ENCODE measurements at regions not wholly inside any gene's neighbourhood (a gene's known extent, or its start where the extent isn't known, plus 50 kb on each side); places are given as distances from the start of the nearest gene placed in this dataset.
A peak's percentile ranks its signal among the peaks of the same experiment; 100 is the strongest.
"Not testable (repeated sequence)": the region's sequence is repeated elsewhere in the genome, so short reads cannot be mapped to it uniquely, and the experiment has no call there.

- not testable (repeated sequence) for H3K27ac Mint-ChIP-seq; H3K4me3 Mint-ChIP-seq; H3K4me1 Mint-ChIP-seq; H3K27me3 Mint-ChIP-seq; H3K36me3 Mint-ChIP-seq; ATAC-seq (ENCODE audit: low read depth); DNase-seq (ENCODE audit: low spot score in 2 of 2)
- H3K9me3 Mint-ChIP-seq: peaks cover 13% of the 10 kb centered on the region
These were observed 381.6 kb upstream of the DEFB115 start for GRCh38 chr20:30875868-30876267.

- not testable (repeated sequence) for H3K27ac Mint-ChIP-seq; H3K27me3 Mint-ChIP-seq; H3K4me1 Mint-ChIP-seq; DNase-seq (ENCODE audit: low spot score in 2 of 2); H3K36me3 Mint-ChIP-seq; H3K9me3 Mint-ChIP-seq; ATAC-seq (ENCODE audit: low read depth)
- H3K4me3 Mint-ChIP-seq: peak overlapping the region; percentile 27
These were observed 366.1 kb upstream of the DEFB115 start for GRCh38 chr20:30891400-30891799.

- ATAC-seq (ENCODE audit: low read depth): no peak
- Mint-ChIP-seq H3K9me3 (peaks cover 3% of the 10 kb centered on the region), H3K27me3 (peaks cover 9% of the 10 kb centered on the region), H3K27ac (no peak overlapping the region), H3K4me3 (no peak overlapping the region), H3K4me1 (peaks cover 2% of the 10 kb centered on the region), H3K36me3 (no peaks in the 10 kb centered on the region)
- no peak for DNase-seq (ENCODE audit: low spot score in 2 of 2)
These were observed 364.7 kb upstream of the DEFB115 start for GRCh38 chr20:30892541-30893345.

GRCh38 chr20:30893346-30894314 is 363.8 kb upstream of the DEFB115 start:
- H3K27me3 Mint-ChIP-seq: peaks cover 11% of the 10 kb centered on the region
- not testable (repeated sequence) for H3K27ac Mint-ChIP-seq; ATAC-seq (ENCODE audit: low read depth); H3K4me1 Mint-ChIP-seq; H3K4me3 Mint-ChIP-seq; H3K36me3 Mint-ChIP-seq; H3K9me3 Mint-ChIP-seq; DNase-seq (ENCODE audit: low spot score in 2 of 2)

GRCh38 chr20:30894707-30895353 is 362.6 kb upstream of the DEFB115 start:
- H3K4me1 Mint-ChIP-seq: not testable (repeated sequence)

GRCh38 chr20:30895354-30895711 is 362.1 kb upstream of the DEFB115 start:
- H3K4me1 Mint-ChIP-seq; H3K9me3 Mint-ChIP-seq; H3K36me3 Mint-ChIP-seq; H3K27ac Mint-ChIP-seq; H3K4me3 Mint-ChIP-seq; DNase-seq (ENCODE audit: low spot score in 2 of 2); ATAC-seq (ENCODE audit: low read depth): not testable (repeated sequence)
- H3K27me3 Mint-ChIP-seq: peaks cover 14% of the 10 kb centered on the region

More at GRCh38 chr20:30894707-30895353, 362.6 kb upstream of the DEFB115 start:
- not testable (repeated sequence) for H3K9me3 Mint-ChIP-seq; H3K36me3 Mint-ChIP-seq; H3K4me3 Mint-ChIP-seq; H3K27ac Mint-ChIP-seq; DNase-seq (ENCODE audit: low spot score in 2 of 2); ATAC-seq (ENCODE audit: low read depth)
- H3K27me3 Mint-ChIP-seq: peaks cover 14% of the 10 kb centered on the region

- H3K36me3 Mint-ChIP-seq; H3K27ac Mint-ChIP-seq; H3K9me3 Mint-ChIP-seq; H3K4me3 Mint-ChIP-seq; H3K27me3 Mint-ChIP-seq; H3K4me1 Mint-ChIP-seq; DNase-seq (ENCODE audit: low spot score in 2 of 2); ATAC-seq (ENCODE audit: low read depth): not testable (repeated sequence)
These were observed 357.9 kb upstream of the DEFB115 start for GRCh38 chr20:30899370-30900079.

- H3K4me1 Mint-ChIP-seq; H3K9me3 Mint-ChIP-seq; H3K27me3 Mint-ChIP-seq; H3K4me3 Mint-ChIP-seq; ATAC-seq (ENCODE audit: low read depth); H3K36me3 Mint-ChIP-seq; H3K27ac Mint-ChIP-seq; DNase-seq (ENCODE audit: low spot score in 2 of 2): not testable (repeated sequence)
These were observed 357.3 kb upstream of the DEFB115 start for GRCh38 chr20:30900080-30900719.

- ATAC-seq (ENCODE audit: low read depth); H3K27me3 Mint-ChIP-seq; H3K27ac Mint-ChIP-seq; DNase-seq (ENCODE audit: low spot score in 2 of 2); H3K4me3 Mint-ChIP-seq; H3K36me3 Mint-ChIP-seq; H3K4me1 Mint-ChIP-seq: not testable (repeated sequence)
- H3K9me3 Mint-ChIP-seq: peaks cover 11% of the 10 kb centered on the region
These were observed 352.2 kb upstream of the DEFB115 start for GRCh38 chr20:30905231-30905630.

- Mint-ChIP-seq H3K27ac (no peak overlapping the region), H3K4me1 (peaks cover 15% of the 10 kb centered on the region), H3K9me3 (peaks cover 28% of the 10 kb centered on the region), H3K27me3 (peaks cover 14% of the 10 kb centered on the region), H3K4me3 (no peak overlapping the region), H3K36me3 (peaks cover 10% of the 10 kb centered on the region)
- no peak for DNase-seq (ENCODE audit: low spot score in 2 of 2)
- no peak for ATAC-seq (ENCODE audit: low read depth)
These were observed 346.3 kb upstream of the DEFB115 start for GRCh38 chr20:30910937-30911725.

- ATAC-seq (ENCODE audit: low read depth); DNase-seq (ENCODE audit: low spot score in 2 of 2); H3K4me3 Mint-ChIP-seq; H3K36me3 Mint-ChIP-seq; H3K27ac Mint-ChIP-seq: not testable (repeated sequence)
- H3K4me1 Mint-ChIP-seq: peaks cover 15% of the 10 kb centered on the region
- peaks cover 25% of the 10 kb centered on the region for H3K9me3 Mint-ChIP-seq
- H3K27me3 Mint-ChIP-seq: peaks cover 14% of the 10 kb centered on the region
These were observed 345.4 kb upstream of the DEFB115 start for GRCh38 chr20:30911832-30912660.

GRCh38 chr20:30912661-30913026 is 344.8 kb upstream of the DEFB115 start:
- not testable (repeated sequence) for H3K36me3 Mint-ChIP-seq; DNase-seq (ENCODE audit: low spot score in 2 of 2); H3K4me3 Mint-ChIP-seq; ATAC-seq (ENCODE audit: low read depth); H3K27ac Mint-ChIP-seq
- Mint-ChIP-seq H3K9me3 (peaks cover 25% of the 10 kb centered on the region), H3K27me3 (peaks cover 14% of the 10 kb centered on the region), H3K4me1 (peaks cover 15% of the 10 kb centered on the region)
